RWPE2 (cell line): ENCODE measurements at regions not wholly inside any gene's neighbourhood (a gene's known extent, or its start where the extent isn't known, plus 50 kb on each side); places are given as distances from the start of the nearest gene placed in this dataset.

Source experiments
- ATAC-seq: fragments of 200-7000 bp; cut with Tn5 transposase; 3 replicates; pipeline ENCODE4 v1.9.1; 2021; ENCODE audit warnings: low read depth
- DNase-seq: peaks from one replicate; pipeline ENCODE4 v3.0.0-alpha.2; 2020; ENCODE audit warnings: low spot score
- H3K27ac ChIP-seq: fragments of 450-650 bp; 2 replicates; pipeline ENCODE4 v1.5.1; 2017; ENCODE audit warnings: mild to moderate bottlenecking; ENCODE audit not compliant: poor library complexity, severe bottlenecking
- H3K27me3 ChIP-seq: fragments of 250-450 bp; sonication (Bioruptor Pico); 2 replicates; pipeline ENCODE4 v1.5.1; 2021; ENCODE audit warnings: mild to moderate bottlenecking, moderate library complexity; ENCODE audit not compliant: insufficient read depth, poor library complexity, severe bottlenecking
- H3K36me3 ChIP-seq: fragments of 250-450 bp; sonication (Bioruptor Pico); 2 replicates; pipeline ENCODE4 v1.5.1; 2020; ENCODE audit warnings: low read depth, mild to moderate bottlenecking, moderate library complexity
- H3K4me1 ChIP-seq: fragments of 250-450 bp; sonication (Bioruptor Pico); 2 replicates; pipeline ENCODE4 v1.5.1; 2021; ENCODE audit warnings: mild to moderate bottlenecking, moderate library complexity; ENCODE audit not compliant: insufficient read depth, poor library complexity, severe bottlenecking
- H3K4me3 ChIP-seq: fragments of 250-450 bp; sonication (Bioruptor Pico); 2 replicates; pipeline ENCODE4 v1.5.1; 2021; ENCODE audit warnings: mild to moderate bottlenecking, moderate library complexity; ENCODE audit not compliant: severe bottlenecking
- H3K9me3 ChIP-seq: fragments of 250-450 bp; sonication (Bioruptor Pico); 2 replicates; pipeline ENCODE4 v1.5.1; 2021; ENCODE audit warnings: mild to moderate bottlenecking, moderate library complexity; ENCODE audit not compliant: severe bottlenecking
- CTCF ChIP-seq: fragments of 450-650 bp; IDR thresholded peaks from one replicate; pipeline ENCODE4 v1.5.1; 2017; ENCODE audit warnings: mild to moderate bottlenecking, moderate library complexity; ENCODE audit not compliant: poor library complexity, severe bottlenecking

GRCh38 chr21:26754853-26755252, 90.4 kb downstream of the ADAMTS1 start:
- no peaks in the 10 kb centered on the region for H3K36me3 ChIP-seq
- DNase-seq, result no peak
- TF ChIP-seq CTCF, result no peak

GRCh38 chr21:26753822-26754221, 91.4 kb downstream of the ADAMTS1 start:
- no peak overlapping the region for H3K27ac ChIP-seq
- no peaks in the 10 kb centered on the region for H3K36me3 ChIP-seq
- no peaks in the 10 kb centered on the region for H3K4me1 ChIP-seq
- H3K27me3 ChIP-seq, result no peaks in the 10 kb centered on the region
- H3K9me3 ChIP-seq, result no peaks in the 10 kb centered on the region
- no peak for TF ChIP-seq CTCF
- ATAC-seq, result no peak
- H3K4me3 ChIP-seq, result no peak overlapping the region
- DNase-seq, result no peak

More at GRCh38 chr21:26754853-26755252, 90.4 kb downstream of the ADAMTS1 start:
- ATAC-seq, result no peak
- no peaks in the 10 kb centered on the region for H3K27me3 ChIP-seq
- H3K9me3 ChIP-seq, result no peaks in the 10 kb centered on the region
- no peak overlapping the region for H3K27ac ChIP-seq
- H3K4me3 ChIP-seq, result no peak overlapping the region
- no peaks in the 10 kb centered on the region for H3K4me1 ChIP-seq

DNA sequence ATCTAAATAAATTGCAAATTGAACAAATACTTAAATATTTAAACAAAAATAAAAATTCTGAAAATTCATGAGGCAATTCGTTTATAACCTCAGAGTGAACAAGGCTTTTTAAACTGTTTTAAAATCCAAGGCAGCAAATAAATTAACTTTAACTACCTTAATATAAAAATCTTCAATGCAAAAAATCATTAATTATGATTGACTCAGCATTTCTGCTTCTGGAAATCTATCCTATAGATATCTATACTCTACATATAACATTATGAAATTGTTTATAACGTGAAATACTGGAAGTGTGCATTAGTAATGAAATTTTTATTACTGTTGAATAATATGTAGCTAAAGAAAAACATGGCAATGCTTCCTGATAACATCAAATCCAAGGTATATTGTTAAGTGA, 92.4 kb downstream of the ADAMTS1 start:
- Histone ChIP-seq H3K27ac (no peak overlapping the region), H3K36me3 (no peaks in the 10 kb centered on the region), H3K9me3 (no peaks in the 10 kb centered on the region), H3K4me1 (no peaks in the 10 kb centered on the region), H3K27me3 (no peaks in the 10 kb centered on the region), H3K4me3 (no peak overlapping the region)
- no peak for ATAC-seq
- no peak for DNase-seq
- no peak for TF ChIP-seq CTCF

DNA sequence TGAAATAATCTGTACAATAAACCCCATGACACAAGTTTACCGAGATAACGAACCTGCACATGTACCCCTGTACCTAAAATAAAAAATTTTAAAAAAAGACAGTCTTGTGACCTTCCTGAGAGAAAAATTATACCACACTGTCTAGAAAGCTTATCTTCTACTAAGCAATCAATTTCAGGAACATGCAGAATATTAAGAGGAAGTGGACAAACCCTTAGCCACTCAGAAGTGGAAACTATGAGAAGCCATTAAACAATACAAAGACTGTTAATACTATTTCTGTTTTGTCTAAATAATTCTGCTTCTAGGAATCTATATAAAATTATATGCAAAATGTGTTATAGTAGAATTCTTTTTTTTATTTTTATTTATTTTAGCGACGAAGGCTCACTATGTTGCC, 93.9 kb downstream of the ADAMTS1 start:
- no peak for DNase-seq
- Histone ChIP-seq H3K36me3 (no peaks in the 10 kb centered on the region), H3K27ac (no peak overlapping the region), H3K4me3 (no peak overlapping the region), H3K4me1 (no peaks in the 10 kb centered on the region), H3K27me3 (no peaks in the 10 kb centered on the region), H3K9me3 (no peaks in the 10 kb centered on the region)
- ATAC-seq, result no peak
- no peak for TF ChIP-seq CTCF

DNA sequence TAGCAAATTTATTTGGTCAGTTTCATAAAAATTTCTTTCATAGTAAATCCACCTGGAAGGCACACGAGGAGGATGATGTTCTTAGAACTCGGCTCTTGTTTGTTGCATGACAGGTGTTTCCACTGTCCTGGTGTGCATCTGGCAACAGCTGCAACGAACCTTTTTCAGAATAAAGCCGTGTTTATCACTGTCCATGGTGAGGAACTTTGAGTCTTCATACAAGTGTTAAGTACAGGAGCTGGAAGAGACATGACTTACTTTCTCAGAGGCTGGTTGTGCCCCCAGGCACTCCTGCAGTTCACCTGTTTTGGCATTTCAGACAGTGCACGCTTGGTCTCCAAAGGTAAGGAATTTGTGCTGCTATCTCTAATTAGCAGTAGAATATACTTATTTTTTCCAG, 97.1 kb downstream of the ADAMTS1 start:
- no peaks in the 10 kb centered on the region for H3K36me3 ChIP-seq
- ATAC-seq (no peak), DNase-seq (no peak)
- TF ChIP-seq CTCF, result no peak
- no peaks in the 10 kb centered on the region for H3K9me3 ChIP-seq
- H3K4me1 ChIP-seq, result no peaks in the 10 kb centered on the region
- H3K27ac ChIP-seq, result no peak overlapping the region
- H3K27me3 ChIP-seq, result no peaks in the 10 kb centered on the region
- H3K4me3 ChIP-seq, result no peak overlapping the region
